Transverse colon (tissue), 4 donors: ENCODE measurements at regions not wholly inside any gene's neighbourhood (a gene's known extent, or its start where the extent isn't known, plus 50 kb on each side); places are given as distances from the start of the nearest gene placed in this dataset.

Experiments
- DNase-seq: peaks from one replicate; pipeline ENCODE4 v3.0.0-alpha.2; 2019
- H3K27ac ChIP-seq, 4 donors: fragments of 200-600 bp; sonication (generic); 2 replicates each; pipeline ENCODE4 v1.5.1; 2016 to 2018; ENCODE audit warnings: inconsistent platforms in 4 of 4
- H3K27me3 ChIP-seq: fragments of 200-600 bp; sonication (generic); 2 replicates; pipeline ENCODE4 v1.5.1; 2017; ENCODE audit warnings: inconsistent platforms
- H3K36me3 ChIP-seq, 4 donors: fragments of 200-600 bp; sonication (generic); 2 replicates each; pipeline ENCODE4 v1.5.1; 2017 to 2019; ENCODE audit warnings: inconsistent platforms in 4 of 4
- H3K4me1 ChIP-seq, 4 donors: fragments of 200-600 bp; sonication (generic); 2 replicates each; pipeline ENCODE4 v1.5.1; 2017 to 2020; ENCODE audit warnings: inconsistent platforms in 4 of 4
- H3K4me3 ChIP-seq, 4 donors: fragments of 200-600 bp; sonication (generic); 1 replicate in 1 of 4; 2 replicates in 3 of 4; pipeline versions ENCODE4 v1.5.1 to v1.6.1; 2017 to 2019; ENCODE audit warnings: inconsistent platforms in 4 of 4
- H3K9me3 ChIP-seq, 2 donors: fragments of 200-600 bp; sonication (generic); 2 replicates each; pipeline ENCODE4 v1.5.1; 2017 to 2019; ENCODE audit warnings: inconsistent platforms in 2 of 2
- EP300 ChIP-seq: sonication (generic); formaldehyde crosslinking; IDR thresholded peaks from one replicate; pipeline ENCODE4 v1.6.1; 2017; ENCODE audit warnings: antibody characterized with exemption, low read depth
- POLR2A ChIP-seq: fragments of 450-650 bp; IDR thresholded peaks from one replicate; pipeline ENCODE4 v1.6.1; 2016; ENCODE audit warnings: antibody characterized with exemption, mild to moderate bottlenecking, moderate library complexity
- POLR2AphosphoS5 ChIP-seq, 3 donors: sonication (generic); formaldehyde crosslinking; IDR thresholded peaks; one replicate each; pipeline ENCODE4 v1.6.1; 2016; ENCODE audit warnings: antibody characterized with exemption in 3 of 3
- WGBS, 2 donors: methylation state at CpG; one replicate each; pipeline ENCODE4 v1.1.5; 2018; ENCODE audit warnings: low coverage in 1 of 2; 5-methylcytosine and 5-hydroxymethylcytosine counted together
- in situ Hi-C, 4 donors: fragments of 200-750 bp; cut with MboI; loops; one replicate each; pipeline versions ENCODE4 v1.15.0 to v1.15.1; 2017; ENCODE audit warnings: low sequenced_read_pairs in 3 of 4, low pct_ligation_motif_present in 1 of 4, low pct_unique_long_range_greater_than_20kb in 1 of 4
- intact Hi-C: fragments of 100-400 bp; cut with DNase I; formaldehyde crosslinking; loops from one replicate; pipeline ENCODE4 v1.15.1; 2023; ENCODE audit warnings: low total_unique reads
- TF ChIP-seq, protein P1 (sequence below), 5 experiments: fragments of 200-600 bp in 3 of 5; fragments of 450-650 bp in 2 of 5; sonication (generic) in 3 of 5; IDR thresholded peaks; 1 replicate in 2 of 5; 2 replicates in 3 of 5; pipeline ENCODE4 v1.5.1; 2016 to 2017; ENCODE audit warnings: antibody characterized with exemption in 5 of 5, inconsistent platforms in 3 of 5, mild to moderate bottlenecking in 2 of 5, moderate library complexity in 1 of 5

GRCh38 chr5:17114715-17115599 lies 102.5 kb upstream of the BASP1 start:
- in situ Hi-C loops (no loop called here), intact Hi-C loops (no loop called here)
- Histone ChIP-seq H3K27ac (peak overlapping the region in 2 of 4 donors; percentile 10 to 36), H3K27me3 (no peaks in the 10 kb centered on the region), H3K36me3 (no peaks in the 10 kb centered on the region), H3K9me3 (no peaks in the 10 kb centered on the region), H3K4me3 (no peak overlapping the region), H3K4me1 (peaks cover 0 to 27% (median 12%) of the 10 kb centered on the region in 4 donors)
- 46 to 53% methylated on average over 5 to 6 of the region's 6 CpGs for WGBS, 2 donors
- TF ChIP-seq POLR2A (no peak), POLR2AphosphoS5 (IDR thresholded peaks at IDR 0.05) (no peak), EP300 (no peak)
- TF ChIP-seq, protein P1, sequence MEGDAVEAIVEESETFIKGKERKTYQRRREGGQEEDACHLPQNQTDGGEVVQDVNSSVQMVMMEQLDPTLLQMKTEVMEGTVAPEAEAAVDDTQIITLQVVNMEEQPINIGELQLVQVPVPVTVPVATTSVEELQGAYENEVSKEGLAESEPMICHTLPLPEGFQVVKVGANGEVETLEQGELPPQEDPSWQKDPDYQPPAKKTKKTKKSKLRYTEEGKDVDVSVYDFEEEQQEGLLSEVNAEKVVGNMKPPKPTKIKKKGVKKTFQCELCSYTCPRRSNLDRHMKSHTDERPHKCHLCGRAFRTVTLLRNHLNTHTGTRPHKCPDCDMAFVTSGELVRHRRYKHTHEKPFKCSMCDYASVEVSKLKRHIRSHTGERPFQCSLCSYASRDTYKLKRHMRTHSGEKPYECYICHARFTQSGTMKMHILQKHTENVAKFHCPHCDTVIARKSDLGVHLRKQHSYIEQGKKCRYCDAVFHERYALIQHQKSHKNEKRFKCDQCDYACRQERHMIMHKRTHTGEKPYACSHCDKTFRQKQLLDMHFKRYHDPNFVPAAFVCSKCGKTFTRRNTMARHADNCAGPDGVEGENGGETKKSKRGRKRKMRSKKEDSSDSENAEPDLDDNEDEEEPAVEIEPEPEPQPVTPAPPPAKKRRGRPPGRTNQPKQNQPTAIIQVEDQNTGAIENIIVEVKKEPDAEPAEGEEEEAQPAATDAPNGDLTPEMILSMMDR (IDR thresholded peaks at IDR 0.05), result no peak
- DNase-seq, result no peak

GRCh38 chr5:17115855-17116254 lies 101.6 kb upstream of the BASP1 start:
- in situ Hi-C loops, result no loop called here
- 56 to 66% methylated on average over 1 to 3 of the region's 3 CpGs for WGBS, 2 donors
- H3K27ac ChIP-seq, result peak overlapping the region in 1 of 4 donors; percentile 36

DNA sequence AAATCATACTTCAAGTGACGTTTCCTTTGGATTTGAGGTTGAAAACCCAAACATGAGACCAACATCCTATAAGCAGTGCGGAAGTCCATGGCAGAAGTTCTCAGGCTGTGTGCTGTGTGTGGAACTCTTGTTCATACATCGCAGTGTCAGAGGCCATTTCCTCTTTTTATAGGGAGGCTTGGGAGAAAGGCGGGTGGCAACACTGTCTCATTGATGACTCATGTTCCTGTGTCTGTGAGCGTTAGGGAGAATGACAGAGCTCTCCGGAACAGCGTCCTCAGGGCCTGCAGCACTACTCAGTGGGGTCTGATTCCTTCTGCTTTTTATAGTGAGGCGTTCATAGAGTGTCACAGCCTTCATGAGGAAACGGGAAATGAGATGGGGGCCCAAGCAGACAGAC lies 98.8 kb upstream of the BASP1 start:
- intact Hi-C loops, result no loop called here
- in situ Hi-C loops, result no loop called here
- Histone ChIP-seq H3K9me3 (no peaks in the 10 kb centered on the region), H3K27me3 (no peaks in the 10 kb centered on the region), H3K4me3 (no peak overlapping the region), H3K27ac (peak overlapping the region in 3 of 4 donors; percentile 25 to 57 (median 28)), H3K4me1 (peaks cover 0 to 25% (median 12%) of the 10 kb centered on the region in 4 donors), H3K36me3 (no peaks in the 10 kb centered on the region)
- DNase-seq, result peak; percentile 50
- 33 to 34% methylated on average over 8 to 9 of the region's 9 CpGs for WGBS, 2 donors
- TF ChIP-seq POLR2A (no peak), POLR2AphosphoS5 (IDR thresholded peaks at IDR 0.05) (peak in 1 of 3 donors; percentile 28), EP300 (no peak)
- TF ChIP-seq, protein P1 (IDR thresholded peaks at IDR 0.05), result no peak

More at GRCh38 chr5:17115855-17116254, 101.6 kb upstream of the BASP1 start:
- intact Hi-C loops, result no loop called here
- TF ChIP-seq POLR2A (no peak), POLR2AphosphoS5 (IDR thresholded peaks at IDR 0.05) (no peak), EP300 (no peak)
- TF ChIP-seq, protein P1 (IDR thresholded peaks at IDR 0.05), result no peak
- Histone ChIP-seq H3K27me3 (no peaks in the 10 kb centered on the region), H3K4me3 (no peak overlapping the region), H3K9me3 (no peaks in the 10 kb centered on the region), H3K36me3 (no peaks in the 10 kb centered on the region), H3K4me1 (peaks cover 0 to 27% (median 12%) of the 10 kb centered on the region in 4 donors)
- DNase-seq, result no peak

- H3K4me1 ChIP-seq, result peaks cover 0 to 12% (median 8%) of the 10 kb centered on the region in 4 donors
- in situ Hi-C loops (no loop called here), intact Hi-C loops (no loop called here)
- H3K9me3 ChIP-seq, result no peaks in the 10 kb centered on the region
- H3K4me3 ChIP-seq, result no peak overlapping the region
- no peak for TF ChIP-seq POLR2AphosphoS5 (IDR thresholded peaks at IDR 0.05)
- no peak for DNase-seq
- no peaks in the 10 kb centered on the region for H3K27me3 ChIP-seq
- H3K36me3 ChIP-seq, result no peaks in the 10 kb centered on the region
- WGBS, 2 donors, result 88 to 100% methylated on average over 1 to 3 of the region's 3 CpGs
- H3K27ac ChIP-seq, result no peak overlapping the region
Observed at GRCh38 chr5:17120209-17120608, 97.2 kb upstream of the BASP1 start.
